NCI-H1417 treated with DMSO at 0.1 percent for 48 hours (cell line): ENCODE measurements at regions not wholly inside any gene's neighbourhood (a gene's known extent, or its start where the extent isn't known, plus 50 kb on each side); places are given as distances from the start of the nearest gene placed in this dataset.
"Not testable (repeated sequence)": the region's sequence is repeated elsewhere in the genome, so short reads cannot be mapped to it uniquely, and the experiment has no call there.

ENCODE experiments used
- DNase-seq: peaks from one replicate; lab custom pipeline; 2025; lab: John Stamatoyannopoulos, UW

GRCh38 chrX:25851141-25851540 is 287.0 kb upstream of the MAGEB18 start:
- DNase-seq = no peak

- no peak for DNase-seq
These were observed 285.1 kb upstream of the MAGEB18 start for GRCh38 chrX:25853002-25853479.

- no peak for DNase-seq
These were observed 279.8 kb upstream of the MAGEB18 start for GRCh38 chrX:25858273-25858880.

- DNase-seq = no peak
These were observed 277.8 kb upstream of the MAGEB18 start for GRCh38 chrX:25860322-25860721.

- no peak for DNase-seq
These were observed 268.4 kb upstream of the MAGEB18 start for GRCh38 chrX:25869761-25870160.

GRCh38 chrX:25872786-25873185 is 265.4 kb upstream of the MAGEB18 start:
- DNase-seq = no peak

GRCh38 chrX:25873196-25873595 is 264.9 kb upstream of the MAGEB18 start:
- DNase-seq = no peak

GRCh38 chrX:25878806-25879205 is 259.3 kb upstream of the MAGEB18 start:
- DNase-seq = no peak

- DNase-seq = not testable (repeated sequence)
These were observed 255.6 kb upstream of the MAGEB18 start for GRCh38 chrX:25882503-25882902.

- no peak for DNase-seq
These were observed 240.4 kb upstream of the MAGEB18 start for GRCh38 chrX:25897758-25898157.

GRCh38 chrX:25905728-25906127 is 232.4 kb upstream of the MAGEB18 start:
- not testable (repeated sequence) for DNase-seq

- no peak for DNase-seq
These were observed 212.2 kb upstream of the MAGEB18 start for GRCh38 chrX:25925946-25926345.

- no peak for DNase-seq
These were observed 209.8 kb upstream of the MAGEB18 start for GRCh38 chrX:25928316-25928715.

GRCh38 chrX:25941087-25941486 is 197.1 kb upstream of the MAGEB18 start:
- DNase-seq = no peak

GRCh38 chrX:25941559-25942250 is 196.4 kb upstream of the MAGEB18 start:
- DNase-seq = no peak

- DNase-seq = no peak
These were observed 169.2 kb upstream of the MAGEB18 start for GRCh38 chrX:25968920-25969319.

GRCh38 chrX:25976683-25977310 is 161.3 kb upstream of the MAGEB18 start:
- DNase-seq = no peak

- no peak for DNase-seq
These were observed 139.5 kb upstream of the MAGEB18 start for GRCh38 chrX:25998687-25999086.

GRCh38 chrX:26007462-26007861 is 130.7 kb upstream of the MAGEB18 start:
- DNase-seq = no peak

GRCh38 chrX:26008042-26008441 is 130.1 kb upstream of the MAGEB18 start:
- DNase-seq = no peak

GRCh38 chrX:26008691-26009090 is 129.5 kb upstream of the MAGEB18 start:
- no peak for DNase-seq

GRCh38 chrX:26019386-26019785 is 118.8 kb upstream of the MAGEB18 start:
- no peak for DNase-seq

GRCh38 chrX:26026179-26026578 is 112.0 kb upstream of the MAGEB18 start:
- no peak for DNase-seq
